ENCODE measurements at regions not wholly inside any gene's neighbourhood (a gene's known extent, or its start where the extent isn't known, plus 50 kb on each side); places are given as distances from the start of the nearest gene placed in this dataset.

DNA sequence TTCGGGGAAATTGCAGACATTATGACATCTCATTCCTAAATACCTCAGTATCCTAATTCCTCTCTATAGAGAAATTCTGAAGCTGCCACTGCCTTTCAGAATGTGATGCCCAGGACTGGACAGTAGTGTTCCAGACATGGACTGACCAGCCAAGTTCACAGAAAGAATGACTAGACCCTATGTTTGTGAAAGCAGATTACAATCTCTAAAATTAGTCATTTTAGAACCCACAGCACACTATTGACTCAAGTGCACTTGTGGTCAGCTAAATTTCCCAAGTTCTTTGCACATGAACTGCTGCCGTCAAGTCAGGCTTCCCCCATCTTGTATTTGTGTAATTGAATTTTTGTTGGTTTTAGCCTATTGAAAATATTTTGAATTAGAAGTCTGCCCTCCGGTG is 81.0 kb upstream of the ESX1 start (continued):
- TF ChIP-seq SOX6 (IDR thresholded peaks at IDR 0.05) = no peak
- no peak for TF ChIP-seq SOX6 (CRISPR knock-in tag; IDR thresholded peaks at IDR 0.05)
- TF ChIP-seq ZNF33B (CRISPR knock-in tag; IDR thresholded peaks at IDR 0.05) = no peak
- TF ChIP-seq PLRG1 (conservative IDR thresholded peaks at IDR 0.05) = no peak
- no peak for TF ChIP-seq ETV6 (CRISPR knock-in tag; conservative IDR thresholded peaks at IDR 0.05)
- no peak for TF ChIP-seq SMARCC2 (IDR thresholded peaks at IDR 0.05)
- no peak for TF ChIP-seq TP53 (CRISPR knock-in tag; conservative IDR thresholded peaks at IDR 0.05)
- TF ChIP-seq, protein P1, sequence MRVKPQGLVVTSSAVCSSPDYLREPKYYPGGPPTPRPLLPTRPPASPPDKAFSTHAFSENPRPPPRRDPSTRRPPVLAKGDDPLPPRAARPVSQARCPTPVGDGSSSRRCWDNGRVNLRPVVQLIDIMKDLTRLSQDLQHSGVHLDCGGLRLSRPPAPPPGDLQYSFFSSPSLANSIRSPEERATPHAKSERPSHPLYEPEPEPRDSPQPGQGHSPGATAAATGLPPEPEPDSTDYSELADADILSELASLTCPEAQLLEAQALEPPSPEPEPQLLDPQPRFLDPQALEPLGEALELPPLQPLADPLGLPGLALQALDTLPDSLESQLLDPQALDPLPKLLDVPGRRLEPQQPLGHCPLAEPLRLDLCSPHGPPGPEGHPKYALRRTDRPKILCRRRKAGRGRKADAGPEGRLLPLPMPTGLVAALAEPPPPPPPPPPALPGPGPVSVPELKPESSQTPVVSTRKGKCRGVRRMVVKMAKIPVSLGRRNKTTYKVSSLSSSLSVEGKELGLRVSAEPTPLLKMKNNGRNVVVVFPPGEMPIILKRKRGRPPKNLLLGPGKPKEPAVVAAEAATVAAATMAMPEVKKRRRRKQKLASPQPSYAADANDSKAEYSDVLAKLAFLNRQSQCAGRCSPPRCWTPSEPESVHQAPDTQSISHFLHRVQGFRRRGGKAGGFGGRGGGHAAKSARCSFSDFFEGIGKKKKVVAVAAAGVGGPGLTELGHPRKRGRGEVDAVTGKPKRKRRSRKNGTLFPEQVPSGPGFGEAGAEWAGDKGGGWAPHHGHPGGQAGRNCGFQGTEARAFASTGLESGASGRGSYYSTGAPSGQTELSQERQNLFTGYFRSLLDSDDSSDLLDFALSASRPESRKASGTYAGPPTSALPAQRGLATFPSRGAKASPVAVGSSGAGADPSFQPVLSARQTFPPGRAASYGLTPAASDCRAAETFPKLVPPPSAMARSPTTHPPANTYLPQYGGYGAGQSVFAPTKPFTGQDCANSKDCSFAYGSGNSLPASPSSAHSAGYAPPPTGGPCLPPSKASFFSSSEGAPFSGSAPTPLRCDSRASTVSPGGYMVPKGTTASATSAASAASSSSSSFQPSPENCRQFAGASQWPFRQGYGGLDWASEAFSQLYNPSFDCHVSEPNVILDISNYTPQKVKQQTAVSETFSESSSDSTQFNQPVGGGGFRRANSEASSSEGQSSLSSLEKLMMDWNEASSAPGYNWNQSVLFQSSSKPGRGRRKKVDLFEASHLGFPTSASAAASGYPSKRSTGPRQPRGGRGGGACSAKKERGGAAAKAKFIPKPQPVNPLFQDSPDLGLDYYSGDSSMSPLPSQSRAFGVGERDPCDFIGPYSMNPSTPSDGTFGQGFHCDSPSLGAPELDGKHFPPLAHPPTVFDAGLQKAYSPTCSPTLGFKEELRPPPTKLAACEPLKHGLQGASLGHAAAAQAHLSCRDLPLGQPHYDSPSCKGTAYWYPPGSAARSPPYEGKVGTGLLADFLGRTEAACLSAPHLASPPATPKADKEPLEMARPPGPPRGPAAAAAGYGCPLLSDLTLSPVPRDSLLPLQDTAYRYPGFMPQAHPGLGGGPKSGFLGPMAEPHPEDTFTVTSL (CRISPR knock-in tag; IDR thresholded peaks at IDR 0.05; ENCODE audit: borderline replicate concordance) = no peak
- TF ChIP-seq MAFF (IDR thresholded peaks at IDR 0.05; ENCODE audit: low read depth, low read length) = no peak

DNA sequence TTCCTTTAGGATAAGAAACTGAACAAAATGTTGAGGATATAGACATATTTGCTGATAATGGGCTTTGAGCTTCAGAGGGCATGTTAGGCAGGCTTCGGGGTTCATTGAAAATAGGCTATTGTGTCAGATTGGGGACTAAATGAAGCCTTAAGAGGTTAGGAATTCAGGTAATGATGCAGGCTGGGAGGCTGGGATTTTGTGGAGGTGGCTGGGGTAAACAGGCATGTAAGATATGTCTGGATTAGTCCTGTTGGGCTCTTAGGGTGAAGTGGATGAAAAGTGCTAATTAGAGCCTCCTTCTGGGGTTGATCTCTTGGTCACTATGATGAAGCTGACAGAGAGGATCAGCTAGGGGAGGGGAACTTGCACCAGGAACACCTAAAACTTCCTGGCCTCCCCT is 80.2 kb upstream of the ESX1 start:
- TF ChIP-seq NFE2L1 (CRISPR knock-in tag; IDR thresholded peaks at IDR 0.05; ENCODE audit: borderline replicate concordance) (no peak), ZBTB7A (CRISPR knock-in tag; IDR thresholded peaks at IDR 0.05) (no peak), SRY (CRISPR knock-in tag; IDR thresholded peaks at IDR 0.05) (no peak), SSRP1 (CRISPR knock-in tag; IDR thresholded peaks at IDR 0.05) (no peak)
- Histone ChIP-seq H3K4me2 (ENCODE audit: low read depth, low read length) (no peak overlapping the region), H3K79me2 (ENCODE audit: insufficient read depth, low read length) (no peaks in the 10 kb centered on the region), H3K27ac (ENCODE audit: extremely low read length, insufficient read depth, low read length) (no peak overlapping the region), H3K9me3 (ENCODE audit: low read length) (no peaks in the 10 kb centered on the region), H3K36me3 (replicated peaks in 1 of 2; ENCODE audit: control insufficient read depth in 1 of 2, insufficient read depth in 2 of 2, low read length in 2 of 2) (no peaks in the 10 kb centered on the region), H3K4me1 (ENCODE audit: insufficient read depth, low read length) (no peaks in the 10 kb centered on the region), H3K9ac (ENCODE audit: insufficient read depth, low read depth, low read length) (no peak overlapping the region), H3K27me3 (ENCODE audit: control insufficient read depth in 1 of 2, insufficient read depth in 2 of 2, low read length in 2 of 2) (no peaks in the 10 kb centered on the region), H2AFZ (ENCODE audit: low read length) (no peak overlapping the region), H3K4me3 (replicated peaks in 1 of 3; ENCODE audit: insufficient read depth in 1 of 3, low read depth in 2 of 3, low read length in 3 of 3) (no peak overlapping the region), H4K20me1 (ENCODE audit: insufficient read depth, low read length) (no peaks in the 10 kb centered on the region)
- in situ Hi-C loops (cut with HindIII; ENCODE audit: extremely low pct_ligation_motif_present, low pct_unique_long_range_greater_than_20kb) = no loop called here
- ChIA-PET POLR2A (no interaction called here), CTCF (ENCODE audit: low intra/inter-chr PET ratio, low total read pairs) (no interaction called here)
- BruUV-seq (replicated peaks) = no TSS peak
- intact Hi-C loops (cut with micrococcal nuclease; ENCODE audit: unreplicated experiment) = no loop called here
- ATAC-seq (no peak), DNase-seq (ENCODE audit: low spot score) (no peak), FAIRE-seq (no peak)
- 0% methylated on average over 1 of the region's 1 CpG for WGBS (ENCODE audit: low lambda C conversion rate)
